ENCODE measurements at regions not wholly inside any gene's neighbourhood (a gene's known extent, or its start where the extent isn't known, plus 50 kb on each side); places are given as distances from the start of the nearest gene placed in this dataset.

DNA sequence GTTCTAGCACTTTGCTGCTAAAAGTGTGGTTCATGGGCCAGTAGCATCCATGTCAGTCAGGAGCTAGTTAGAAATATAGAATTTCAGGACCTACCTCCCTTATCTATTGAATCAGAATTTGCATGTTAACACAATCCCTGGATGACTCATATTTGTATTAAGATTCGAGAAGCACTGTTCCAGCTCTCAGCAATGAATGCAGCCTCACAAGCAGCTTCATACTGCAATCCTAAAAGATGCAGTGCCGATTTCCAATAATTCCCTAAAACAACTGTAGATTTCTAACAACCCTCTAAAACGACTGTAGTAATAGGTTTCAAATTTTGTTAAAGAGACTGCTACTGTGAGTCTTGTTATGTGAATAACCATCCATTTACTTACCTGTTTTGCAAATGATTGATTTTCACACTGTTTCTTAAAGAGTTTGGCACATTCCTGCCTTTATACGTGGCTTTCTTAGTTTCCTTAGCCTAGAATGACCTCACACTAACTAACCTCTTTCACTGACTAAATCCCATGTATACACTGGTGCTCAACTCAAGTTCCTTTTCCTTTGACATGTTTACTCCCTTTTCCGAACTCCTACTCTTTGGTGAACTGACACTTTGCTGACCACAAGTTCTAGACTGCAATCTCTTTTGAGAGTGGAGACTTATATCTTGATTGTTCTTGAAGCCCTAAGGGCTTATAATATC is 511.8 kb downstream of the METTL15 start:
- DNase-seq (no peak), ATAC-seq (ENCODE audit: insufficient read depth, low read depth) (no peak)
- Histone ChIP-seq H3K9ac (ENCODE audit: low read depth, low read length) (no peak overlapping the region), H3K27me3 (ENCODE audit: insufficient read depth, low read length, poor library complexity) (no peaks in the 10 kb centered on the region), H3K9me3 (ENCODE audit: insufficient read depth, low read length, severe bottlenecking) (no peaks in the 10 kb centered on the region), H2AFZ (ENCODE audit: low read depth, low read length) (no peak overlapping the region), H3K4me2 (ENCODE audit: insufficient read depth, low read length) (no peak overlapping the region), H3K27ac (ENCODE audit: low read length) (no peak overlapping the region), H3K4me3 (ENCODE audit: low read depth in 1 of 2, low read length in 2 of 2) (no peak overlapping the region), H3K79me2 (ENCODE audit: insufficient read depth, low read length) (no peaks in the 10 kb centered on the region), H3K4me1 (ENCODE audit: insufficient read depth, low read length) (no peaks in the 10 kb centered on the region), H3K36me3 (ENCODE audit: insufficient read depth, low read length) (no peaks in the 10 kb centered on the region), H4K20me1 (ENCODE audit: insufficient read depth, low read length) (no peaks in the 10 kb centered on the region)
- TF ChIP-seq, protein P1, sequence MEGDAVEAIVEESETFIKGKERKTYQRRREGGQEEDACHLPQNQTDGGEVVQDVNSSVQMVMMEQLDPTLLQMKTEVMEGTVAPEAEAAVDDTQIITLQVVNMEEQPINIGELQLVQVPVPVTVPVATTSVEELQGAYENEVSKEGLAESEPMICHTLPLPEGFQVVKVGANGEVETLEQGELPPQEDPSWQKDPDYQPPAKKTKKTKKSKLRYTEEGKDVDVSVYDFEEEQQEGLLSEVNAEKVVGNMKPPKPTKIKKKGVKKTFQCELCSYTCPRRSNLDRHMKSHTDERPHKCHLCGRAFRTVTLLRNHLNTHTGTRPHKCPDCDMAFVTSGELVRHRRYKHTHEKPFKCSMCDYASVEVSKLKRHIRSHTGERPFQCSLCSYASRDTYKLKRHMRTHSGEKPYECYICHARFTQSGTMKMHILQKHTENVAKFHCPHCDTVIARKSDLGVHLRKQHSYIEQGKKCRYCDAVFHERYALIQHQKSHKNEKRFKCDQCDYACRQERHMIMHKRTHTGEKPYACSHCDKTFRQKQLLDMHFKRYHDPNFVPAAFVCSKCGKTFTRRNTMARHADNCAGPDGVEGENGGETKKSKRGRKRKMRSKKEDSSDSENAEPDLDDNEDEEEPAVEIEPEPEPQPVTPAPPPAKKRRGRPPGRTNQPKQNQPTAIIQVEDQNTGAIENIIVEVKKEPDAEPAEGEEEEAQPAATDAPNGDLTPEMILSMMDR (IDR thresholded peaks at IDR 0.05; ENCODE audit: borderline replicate concordance, extremely low read depth, low read length, poor library complexity, severe bottlenecking): no peak
- TF ChIP-seq EZH2 (IDR thresholded peaks at IDR 0.05; ENCODE audit: borderline replicate concordance, low read depth, low read length, severe bottlenecking): no peak

DNA sequence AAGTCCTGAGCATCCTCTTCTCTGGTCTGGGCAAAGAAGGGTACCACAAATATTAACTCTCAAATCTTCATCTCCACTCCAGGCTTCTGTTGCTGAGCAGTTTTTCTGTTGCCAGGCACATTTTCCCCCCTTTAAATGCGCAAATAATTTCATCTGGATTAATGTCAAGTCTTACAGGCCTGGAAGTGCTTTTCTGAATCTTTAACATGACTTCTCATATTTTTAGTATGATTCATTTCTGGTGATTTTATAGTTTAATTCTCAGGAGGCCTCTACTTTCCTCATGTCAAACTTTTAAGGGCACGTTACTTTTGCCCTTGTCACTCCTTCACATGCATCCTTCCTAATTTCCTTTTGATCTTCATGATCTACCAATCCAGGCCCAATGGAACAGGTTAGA is 510.2 kb downstream of the METTL15 start:
- no peak overlapping the region for H3K4me2 ChIP-seq (ENCODE audit: insufficient read depth, low read length)
- DNase-seq (no peak), ATAC-seq (ENCODE audit: insufficient read depth, low read depth) (no peak)
- H3K79me2 ChIP-seq (ENCODE audit: insufficient read depth, low read length): no peaks in the 10 kb centered on the region
- TF ChIP-seq, protein P1 (IDR thresholded peaks at IDR 0.05; ENCODE audit: borderline replicate concordance, extremely low read depth, low read length, poor library complexity, severe bottlenecking): no peak
- no peak for TF ChIP-seq EZH2 (IDR thresholded peaks at IDR 0.05; ENCODE audit: borderline replicate concordance, low read depth, low read length, severe bottlenecking)
- no peaks in the 10 kb centered on the region for H4K20me1 ChIP-seq (ENCODE audit: insufficient read depth, low read length)
- H3K9ac ChIP-seq (ENCODE audit: low read depth, low read length): no peak overlapping the region
- H3K27ac ChIP-seq (ENCODE audit: low read length): no peak overlapping the region
- H3K27me3 ChIP-seq (ENCODE audit: insufficient read depth, low read length, poor library complexity): no peaks in the 10 kb centered on the region
- H3K9me3 ChIP-seq (ENCODE audit: insufficient read depth, low read length, severe bottlenecking): no peaks in the 10 kb centered on the region
- no peak overlapping the region for H3K4me3 ChIP-seq (ENCODE audit: low read depth in 1 of 2, low read length in 2 of 2)
- no peaks in the 10 kb centered on the region for H3K4me1 ChIP-seq (ENCODE audit: insufficient read depth, low read length)
- H3K36me3 ChIP-seq (ENCODE audit: insufficient read depth, low read length): no peaks in the 10 kb centered on the region
- H2AFZ ChIP-seq (ENCODE audit: low read depth, low read length): no peak overlapping the region

DNA sequence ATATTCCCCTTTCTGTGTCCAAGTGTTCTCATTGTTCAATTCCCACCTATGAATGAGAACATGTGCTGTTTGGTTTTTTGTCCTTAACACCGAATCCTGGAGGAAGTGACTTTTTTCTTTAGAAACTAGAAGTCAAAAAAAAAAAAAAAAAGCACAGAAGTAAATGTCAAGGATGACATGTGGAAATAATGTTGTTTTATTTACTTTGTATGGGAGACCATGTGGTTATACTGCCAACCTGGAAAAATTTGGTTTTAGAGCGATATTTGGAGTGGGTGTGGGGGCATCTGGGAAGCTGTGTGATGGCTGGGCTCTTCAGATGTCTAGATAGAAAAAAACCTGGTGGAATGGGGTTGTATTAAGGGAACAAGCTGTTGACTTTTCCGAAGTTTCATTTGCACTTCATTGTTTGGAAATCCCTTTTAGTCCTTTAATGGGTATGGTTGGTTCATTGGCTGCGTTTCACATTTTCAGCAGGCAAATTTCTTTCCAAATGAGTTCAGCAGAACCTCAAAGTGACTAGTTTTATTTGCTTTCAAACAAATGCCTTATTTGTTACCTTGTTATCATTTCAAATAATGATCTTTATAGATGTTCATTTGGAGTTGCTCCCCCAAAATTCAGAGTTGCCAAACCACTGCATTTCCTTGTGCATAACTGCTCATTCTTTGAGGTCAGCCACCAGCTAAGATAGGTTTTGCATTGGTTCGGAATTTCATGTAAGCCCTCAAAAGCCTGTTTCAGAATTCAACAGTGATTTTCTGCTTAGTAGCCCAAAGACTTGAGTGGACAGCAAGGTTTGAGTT is 508.2 kb downstream of the METTL15 start:
- no peak for ATAC-seq (ENCODE audit: insufficient read depth, low read depth)
- no peak for DNase-seq
- Histone ChIP-seq H4K20me1 (ENCODE audit: insufficient read depth, low read length) (no peaks in the 10 kb centered on the region), H2AFZ (ENCODE audit: low read depth, low read length) (no peak overlapping the region), H3K36me3 (ENCODE audit: insufficient read depth, low read length) (no peaks in the 10 kb centered on the region), H3K27me3 (ENCODE audit: insufficient read depth, low read length, poor library complexity) (no peaks in the 10 kb centered on the region), H3K27ac (ENCODE audit: low read length) (no peak overlapping the region), H3K9ac (ENCODE audit: low read depth, low read length) (no peak overlapping the region), H3K4me1 (ENCODE audit: insufficient read depth, low read length) (no peaks in the 10 kb centered on the region), H3K79me2 (ENCODE audit: insufficient read depth, low read length) (no peaks in the 10 kb centered on the region), H3K4me3 (ENCODE audit: low read depth in 1 of 2, low read length in 2 of 2) (no peak overlapping the region), H3K4me2 (ENCODE audit: insufficient read depth, low read length) (no peak overlapping the region), H3K9me3 (ENCODE audit: insufficient read depth, low read length, severe bottlenecking) (no peaks in the 10 kb centered on the region)
- TF ChIP-seq, protein P1 (IDR thresholded peaks at IDR 0.05; ENCODE audit: borderline replicate concordance, extremely low read depth, low read length, poor library complexity, severe bottlenecking): no peak
- TF ChIP-seq EZH2 (IDR thresholded peaks at IDR 0.05; ENCODE audit: borderline replicate concordance, low read depth, low read length, severe bottlenecking): no peak

Measured in DND-41 (cell line).